ENCODE measurements at regions not wholly inside any gene's neighbourhood (a gene's known extent, or its start where the extent isn't known, plus 50 kb on each side); places are given as distances from the start of the nearest gene placed in this dataset.

- DNase-seq = no peak
Observed at GRCh38 chr10:28783087-28783486, 105.8 kb downstream of the BAMBI start.

DNA sequence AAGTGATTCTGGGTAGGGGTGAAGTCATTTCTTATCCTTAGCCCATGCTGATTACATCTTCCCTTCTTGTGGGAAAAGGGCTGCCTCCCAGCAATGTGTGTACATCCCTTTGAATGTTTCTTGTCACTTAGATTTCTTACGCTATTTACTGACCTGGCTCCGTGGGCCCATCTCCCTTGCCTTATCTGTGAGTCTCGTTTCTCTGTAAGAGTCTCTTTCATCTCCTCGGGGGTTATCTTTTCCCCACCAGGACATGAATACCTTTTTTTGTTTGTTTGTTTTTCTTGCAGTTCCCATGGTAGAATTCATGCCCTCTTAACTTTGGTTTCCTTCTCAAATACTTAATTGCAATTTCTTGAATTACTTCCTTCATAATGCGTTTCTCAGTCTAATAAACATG is 107.7 kb downstream of the BAMBI start:
- no peak for DNase-seq

GRCh38 chr10:28788252-28788651 is 110.9 kb downstream of the BAMBI start:
- DNase-seq = no peak

DNA sequence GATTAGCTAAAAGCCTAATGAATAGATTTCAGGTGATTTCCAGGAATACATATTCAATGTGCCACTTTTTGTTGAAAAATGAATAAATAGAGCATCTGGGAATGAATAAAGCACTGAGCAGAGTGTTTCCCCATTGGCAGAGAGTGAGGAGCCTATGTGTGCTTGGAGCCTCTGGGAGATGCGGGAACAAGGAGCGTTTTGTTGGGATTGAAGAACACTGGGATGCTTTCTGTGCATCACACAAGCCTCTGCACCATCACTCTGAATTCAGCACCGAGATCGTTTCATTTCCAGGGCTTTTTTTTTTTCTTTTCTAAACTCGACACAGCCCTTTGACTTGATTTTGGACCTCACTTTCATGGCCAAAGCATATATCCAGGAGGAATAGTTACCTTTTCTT is 111.4 kb downstream of the BAMBI start:
- DNase-seq = no peak

DNA sequence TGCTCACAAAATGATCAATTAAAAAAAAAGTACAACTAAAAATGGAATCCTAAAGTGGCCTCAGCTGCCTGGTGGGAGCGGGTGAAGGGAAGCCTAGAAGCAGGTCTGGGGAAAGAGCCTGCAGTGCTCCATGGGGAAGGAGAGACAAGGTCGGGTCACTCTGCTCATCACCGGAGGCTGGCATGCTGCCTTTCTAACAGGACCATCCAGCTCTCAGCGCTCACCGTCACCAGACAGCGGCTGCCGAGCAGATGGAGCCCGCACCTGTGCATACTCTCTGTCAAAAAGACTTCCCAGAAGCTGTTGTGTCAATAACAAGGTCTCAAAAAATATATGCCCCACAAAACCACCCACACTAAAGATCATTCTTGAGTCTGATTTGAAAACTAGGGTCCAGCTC is 112.8 kb downstream of the BAMBI start:
- DNase-seq = no peak

GRCh38 chr10:28793482-28793881 is 116.2 kb downstream of the BAMBI start:
- DNase-seq = no peak

- no peak for DNase-seq
Observed at GRCh38 chr10:28794986-28795385, 117.7 kb downstream of the BAMBI start.

DNA sequence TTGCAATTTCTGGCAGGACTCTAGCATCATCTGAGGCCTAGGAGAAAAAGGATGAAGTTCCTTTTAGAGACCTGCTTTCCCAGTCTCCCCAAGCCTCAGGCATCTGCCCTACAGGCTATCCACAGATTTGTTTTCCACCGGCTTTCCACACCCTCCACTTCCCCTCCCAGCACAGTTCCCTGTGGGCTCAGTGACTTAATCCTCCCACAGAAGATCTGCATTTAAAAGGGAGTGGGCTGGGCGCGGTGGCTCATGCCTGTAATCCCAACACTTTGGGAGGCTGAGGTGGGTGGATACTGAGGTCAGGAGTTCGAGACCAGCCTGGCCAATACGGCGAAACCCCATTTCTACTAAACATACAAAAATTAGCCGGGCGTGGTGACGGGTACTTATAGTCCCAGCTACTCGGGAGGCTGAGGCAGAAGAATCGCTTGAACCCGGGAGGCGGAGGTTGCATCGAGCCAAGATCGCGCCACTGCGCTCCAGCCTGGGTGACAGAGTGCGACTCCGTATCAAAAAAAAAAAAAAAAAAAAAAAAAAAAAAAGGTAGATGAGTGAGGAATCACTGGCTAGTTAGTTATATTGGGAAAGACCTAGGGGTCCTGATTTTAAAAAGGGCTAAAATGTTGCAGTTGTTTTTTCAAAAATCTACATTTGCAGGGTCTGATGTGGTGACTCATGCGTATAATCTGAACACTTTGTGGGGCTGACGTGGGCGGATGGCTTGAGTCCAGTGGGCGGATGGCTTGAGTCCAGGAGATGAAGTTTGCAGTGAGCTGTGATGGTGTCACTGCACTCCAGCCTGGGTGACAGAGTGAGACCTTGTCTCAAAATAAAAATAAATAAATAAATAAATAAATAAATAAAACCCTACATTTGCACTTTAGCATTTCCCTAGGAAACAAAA is 119.5 kb downstream of the BAMBI start:
- DNase-seq = no peak

- no peak for DNase-seq
Observed at GRCh38 chr10:28797904-28798371, 120.6 kb downstream of the BAMBI start.

GRCh38 chr10:28798428-28798955 is 121.2 kb downstream of the BAMBI start:
- no peak for DNase-seq

DNA sequence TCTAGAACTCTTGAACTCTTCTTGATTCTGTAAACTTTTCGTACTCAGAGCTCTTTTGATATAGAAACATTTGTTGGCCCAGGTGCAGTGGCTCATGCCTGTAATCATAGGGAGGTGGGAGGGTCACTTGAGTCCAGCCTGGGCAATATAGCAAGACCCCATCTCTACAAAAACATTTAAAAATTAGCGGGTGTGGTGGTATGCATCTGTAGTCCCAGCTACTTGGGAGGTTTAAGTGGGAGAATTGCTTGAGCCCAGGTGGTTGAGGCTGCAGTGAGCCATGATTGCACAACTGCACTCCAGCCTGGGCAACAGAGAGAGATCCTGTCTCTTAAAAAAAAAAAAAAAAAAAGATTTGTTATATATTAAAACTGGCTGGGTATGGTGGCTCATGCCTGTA is 121.6 kb downstream of the BAMBI start:
- no peak for DNase-seq

GRCh38 chr10:28800144-28800543 is 122.8 kb downstream of the BAMBI start:
- DNase-seq = no peak

- DNase-seq = no peak
Observed at GRCh38 chr10:28801247-28801646, 123.9 kb downstream of the BAMBI start.

- DNase-seq = no peak
Observed at GRCh38 chr10:28801869-28802268, 124.5 kb downstream of the BAMBI start.

GRCh38 chr10:28805390-28805789 is 128.1 kb downstream of the BAMBI start:
- DNase-seq = no peak

- DNase-seq = no peak
Observed at GRCh38 chr10:28806488-28806941, 129.2 kb downstream of the BAMBI start.

GRCh38 chr10:28806951-28807759 is 129.8 kb downstream of the BAMBI start:
- DNase-seq = no peak

- DNase-seq = no peak
Observed at GRCh38 chr10:28807760-28808613, 130.7 kb downstream of the BAMBI start.

DNA sequence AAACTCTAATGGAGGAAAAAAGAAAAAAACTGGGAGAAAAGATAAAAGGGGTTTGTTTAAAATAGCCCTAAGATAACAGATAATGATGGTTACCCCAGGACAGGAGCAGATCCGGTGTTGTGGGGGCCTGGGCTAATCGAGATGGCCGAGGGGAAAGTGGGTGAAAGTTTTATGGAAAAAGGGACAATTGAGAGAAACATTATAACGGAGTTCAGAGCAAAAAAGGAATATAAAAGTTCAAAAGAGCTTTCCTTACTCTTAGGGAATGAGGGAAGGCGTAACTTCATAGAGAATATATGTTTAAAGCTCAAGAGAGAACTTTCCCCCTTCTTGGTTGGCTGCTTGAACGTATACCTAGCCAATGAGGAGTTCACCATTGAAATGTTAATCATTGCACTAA is 131.4 kb downstream of the BAMBI start:
- DNase-seq = no peak

DNA sequence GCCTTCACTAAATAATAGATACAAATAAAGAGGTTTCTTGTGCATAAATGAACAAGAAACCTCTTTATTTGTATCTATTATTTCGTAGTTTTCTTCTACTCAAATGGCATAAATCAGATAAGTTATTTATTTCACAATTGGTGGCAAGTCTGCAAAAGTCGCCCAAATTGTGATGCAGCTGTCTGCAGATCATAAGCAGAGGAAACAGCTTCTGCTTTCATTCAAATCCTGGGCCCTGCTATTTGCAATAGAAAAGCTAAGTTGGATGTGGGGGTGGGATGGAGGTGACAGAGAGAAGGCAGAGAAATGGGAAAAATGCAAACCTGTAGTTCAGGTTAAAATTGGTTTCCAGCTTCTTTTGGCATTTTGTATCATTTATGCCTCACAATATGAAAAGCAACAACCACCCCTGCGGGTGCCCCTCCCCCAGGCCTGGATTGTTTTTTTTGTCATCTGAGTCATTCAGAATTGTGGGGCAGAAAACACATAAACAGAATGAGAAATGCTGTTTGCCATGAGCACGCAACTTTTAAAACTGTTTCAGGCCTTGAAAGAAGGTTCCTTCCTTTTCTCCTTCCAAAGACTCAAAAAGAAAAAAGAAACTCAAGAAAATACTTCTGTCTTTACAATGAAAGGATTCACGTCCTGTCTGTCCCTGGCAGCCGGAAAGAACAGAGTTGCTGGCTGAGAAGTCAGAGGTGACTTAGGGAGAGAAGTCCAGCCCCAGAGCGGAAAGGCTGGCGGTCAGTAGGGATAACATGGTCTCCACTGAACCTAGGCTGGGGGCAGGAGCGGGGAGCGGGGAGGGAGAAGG is 132.9 kb downstream of the BAMBI start:
- no peak for DNase-seq

DNA sequence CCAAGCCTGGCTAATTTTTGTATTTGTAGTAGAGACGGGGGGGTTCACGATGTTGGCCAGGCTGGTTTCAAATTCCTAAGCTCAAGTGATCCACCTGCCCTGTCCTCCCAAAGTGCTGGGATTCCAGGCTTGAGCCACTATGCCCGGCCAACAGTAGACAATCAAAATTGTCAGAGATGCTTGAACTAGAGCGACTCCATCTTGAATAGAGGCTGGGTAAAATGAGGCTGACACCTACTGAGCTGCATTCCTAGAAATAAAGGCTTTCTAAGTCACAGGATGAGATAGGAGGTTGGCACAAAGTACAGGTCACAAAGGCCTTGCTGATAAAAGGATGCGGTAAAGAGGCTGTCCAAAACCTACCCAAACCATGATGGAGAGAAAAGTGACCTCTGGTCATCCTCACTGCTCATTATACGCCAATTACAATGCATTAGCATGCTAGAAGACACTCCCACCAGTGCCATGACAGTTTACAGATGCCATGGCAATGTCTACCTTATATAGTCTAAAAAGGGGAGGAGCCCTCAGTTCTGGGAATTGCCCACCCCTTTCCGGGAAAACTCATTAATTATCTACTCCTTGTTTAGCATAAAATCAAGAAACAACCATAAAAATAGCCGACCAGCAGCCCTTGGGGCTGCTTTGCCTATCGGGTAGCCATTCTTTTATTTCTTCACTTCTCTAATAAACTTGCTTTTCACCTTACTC is 134.5 kb downstream of the BAMBI start:
- DNase-seq = no peak
